GM18951 (cell line): ENCODE measurements at regions not wholly inside any gene's neighbourhood (a gene's known extent, or its start where the extent isn't known, plus 50 kb on each side); places are given as distances from the start of the nearest gene placed in this dataset.

Source experiments
- POLR2A ChIP-seq: IDR thresholded peaks from 4 replicates; pipeline ENCODE4 v1.6.1; 2011; ENCODE audit warnings: mild to moderate bottlenecking; ENCODE audit not compliant: insufficient read length, insufficient read depth; ENCODE audit errors: extremely low read depth
- in situ Hi-C: fragments of 300-500 bp; cut with MboI; formaldehyde crosslinking; loops from one replicate; pipeline ENCODE4 v1.12.0; 2022; ENCODE audit warnings: low sequenced_read_pairs, mixed read lengths, inconsistent platforms; ENCODE audit not compliant: unreplicated experiment

DNA sequence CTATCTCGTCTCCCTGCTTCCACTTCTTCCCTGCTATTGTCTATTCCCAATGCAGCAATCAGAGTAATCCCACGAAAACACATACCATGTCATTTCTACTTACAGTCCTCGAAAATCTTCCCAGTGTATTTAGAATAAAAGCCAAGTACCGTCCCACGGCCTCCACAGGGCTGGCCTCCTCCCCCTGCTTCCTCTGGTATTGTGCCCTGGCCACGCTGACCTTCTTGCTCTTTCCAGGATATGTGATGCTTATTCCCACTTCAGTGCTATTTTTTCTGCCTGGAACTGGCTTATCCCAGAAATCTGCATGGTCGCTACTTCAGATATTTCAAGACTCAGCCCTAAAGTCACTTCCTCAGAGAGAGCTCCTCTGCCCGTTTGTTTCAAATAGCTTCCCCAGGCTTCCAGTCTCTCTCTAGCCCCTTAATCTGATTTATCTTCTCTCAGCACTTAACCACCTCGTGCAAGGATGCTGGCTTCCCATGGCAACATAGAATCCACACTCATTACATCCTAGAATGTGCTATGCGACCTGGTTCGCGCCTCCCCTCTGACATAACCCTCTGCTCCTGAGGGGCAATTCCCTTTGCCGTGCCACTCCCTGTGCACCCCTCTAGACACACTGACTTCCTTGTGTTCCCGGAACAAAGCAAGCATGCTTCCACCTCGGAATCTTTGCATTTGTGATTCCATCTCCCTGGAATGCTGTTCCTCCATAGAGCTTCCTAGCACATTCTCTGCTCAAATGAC lies 365.9 kb downstream of the ZSWIM6 start:
- no peak for TF ChIP-seq POLR2A
- in situ Hi-C loops: no loop called here

DNA sequence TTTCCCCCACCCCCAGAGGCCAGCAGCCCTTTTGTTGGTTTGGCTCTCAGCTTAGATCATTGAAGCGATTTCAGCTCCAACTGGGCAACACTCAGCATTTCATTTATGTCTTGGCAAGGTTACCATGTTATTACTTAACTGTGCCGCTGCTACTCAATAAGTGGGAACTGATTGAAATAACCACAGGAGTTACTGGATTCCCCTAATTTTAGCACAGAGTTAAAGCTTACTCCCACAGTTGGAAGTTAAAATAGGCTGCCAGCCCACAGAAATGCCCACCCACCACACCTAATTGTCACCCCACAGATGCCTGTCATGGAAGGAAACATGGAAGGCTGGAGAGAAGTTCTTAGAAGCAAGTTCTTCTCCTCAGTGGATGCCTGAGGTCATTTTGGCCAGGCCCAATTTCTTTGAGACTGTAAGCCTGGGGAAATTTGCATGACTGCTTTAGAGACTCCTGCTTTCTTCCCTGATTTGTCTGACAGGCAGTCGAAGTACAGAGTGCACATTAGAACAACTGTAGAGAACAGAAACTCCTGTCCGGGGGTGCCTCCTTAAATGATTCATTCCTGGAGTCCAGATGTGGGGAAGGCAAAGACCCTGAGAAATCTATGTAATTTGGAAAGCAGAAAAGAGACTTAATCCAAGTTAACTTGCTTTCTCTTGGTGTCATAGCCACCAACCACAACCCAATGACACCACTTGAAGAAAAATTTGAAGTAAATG lies 370.0 kb downstream of the ZSWIM6 start:
- in situ Hi-C loops: no loop called here

GRCh38 chr5:61702784-61703183 lies 370.7 kb downstream of the ZSWIM6 start:
- no peak for TF ChIP-seq POLR2A
- in situ Hi-C loops: no loop called here

More for the DNA sequence above, 370.0 kb downstream of the ZSWIM6 start:
- TF ChIP-seq POLR2A: no peak

GRCh38 chr5:61704289-61704688 lies 372.2 kb downstream of the ZSWIM6 start:
- no peak for TF ChIP-seq POLR2A
- in situ Hi-C loops: no loop called here

DNA sequence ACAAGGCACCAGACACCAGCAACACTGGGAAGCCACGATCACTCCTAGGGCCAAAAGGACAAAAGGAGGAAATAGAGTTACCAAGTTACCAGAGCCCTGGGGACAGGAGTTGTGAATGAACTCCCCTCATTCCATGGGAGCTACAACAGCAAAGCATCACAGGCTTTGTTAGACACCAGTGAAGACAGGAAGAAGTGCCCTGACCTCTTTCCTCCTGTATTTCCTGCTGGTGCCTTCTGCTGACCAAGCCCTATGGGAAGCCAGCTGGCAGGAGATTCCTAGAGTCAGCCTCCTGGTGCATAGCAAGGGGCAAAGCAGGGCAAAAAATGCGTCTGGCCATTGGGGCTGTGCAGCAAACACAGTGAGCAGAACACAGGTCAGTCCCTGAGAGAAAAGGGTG lies 374.7 kb downstream of the ZSWIM6 start:
- in situ Hi-C loops: no loop called here
- TF ChIP-seq POLR2A: no peak

GRCh38 chr5:61719124-61719523 lies 387.1 kb downstream of the ZSWIM6 start:
- TF ChIP-seq POLR2A: no peak
- in situ Hi-C loops: no loop called here

DNA sequence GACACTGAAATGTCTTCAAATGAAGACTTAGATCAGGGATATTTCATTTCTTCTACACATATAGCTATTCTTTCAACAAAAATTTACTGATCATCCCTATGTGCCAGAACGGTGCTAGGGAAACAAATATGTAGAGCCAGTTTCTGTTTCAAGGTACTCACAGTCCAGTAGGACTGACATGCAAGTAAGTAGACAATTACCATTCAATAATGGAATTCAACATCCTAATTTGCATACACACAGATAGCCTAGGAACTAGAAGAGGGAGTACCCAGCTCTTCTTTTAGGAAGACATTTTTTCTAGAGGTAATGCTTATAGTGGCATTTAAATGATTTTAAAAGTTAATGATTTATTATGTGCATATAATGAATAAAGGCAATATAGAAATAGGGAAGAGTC lies 388.8 kb downstream of the ZSWIM6 start:
- in situ Hi-C loops: no loop called here
- TF ChIP-seq POLR2A: no peak

DNA sequence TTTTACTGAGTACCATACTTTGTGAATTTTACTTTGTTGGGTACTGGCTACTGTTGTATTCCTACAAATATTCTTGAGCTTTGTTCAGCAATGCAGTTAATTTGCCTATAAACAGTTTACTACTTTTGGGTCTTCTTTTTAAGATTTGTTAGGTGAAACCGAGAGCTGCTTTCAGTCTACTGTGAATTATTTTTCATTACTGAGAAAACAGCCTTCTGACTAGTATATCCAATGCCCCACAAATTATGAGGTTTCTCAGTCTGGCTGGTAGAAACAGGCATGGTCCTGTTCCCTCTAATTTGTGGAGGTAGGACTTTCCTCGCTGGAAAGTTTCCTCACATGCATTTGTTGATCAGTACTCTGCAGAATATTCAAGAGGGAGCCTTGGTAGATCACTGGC lies 392.0 kb downstream of the ZSWIM6 start:
- in situ Hi-C loops: no loop called here
- no peak for TF ChIP-seq POLR2A

- TF ChIP-seq POLR2A: no peak
- in situ Hi-C loops: no loop called here
These were observed 396.2 kb downstream of the ZSWIM6 start for GRCh38 chr5:61728287-61728686.

- in situ Hi-C loops: no loop called here
- TF ChIP-seq POLR2A: no peak
These were observed 398.8 kb downstream of the ZSWIM6 start for GRCh38 chr5:61730866-61731265.

GRCh38 chr5:61731267-61731945 lies 399.3 kb downstream of the ZSWIM6 start:
- no peak for TF ChIP-seq POLR2A

GRCh38 chr5:61731946-61732314 lies 399.9 kb downstream of the ZSWIM6 start:
- TF ChIP-seq POLR2A: no peak
- in situ Hi-C loops: no loop called here

More at GRCh38 chr5:61731267-61731945, 399.3 kb downstream of the ZSWIM6 start:
- in situ Hi-C loops: no loop called here

GRCh38 chr5:61732369-61732768 lies 400.3 kb downstream of the ZSWIM6 start:
- no peak for TF ChIP-seq POLR2A
- in situ Hi-C loops: no loop called here

DNA sequence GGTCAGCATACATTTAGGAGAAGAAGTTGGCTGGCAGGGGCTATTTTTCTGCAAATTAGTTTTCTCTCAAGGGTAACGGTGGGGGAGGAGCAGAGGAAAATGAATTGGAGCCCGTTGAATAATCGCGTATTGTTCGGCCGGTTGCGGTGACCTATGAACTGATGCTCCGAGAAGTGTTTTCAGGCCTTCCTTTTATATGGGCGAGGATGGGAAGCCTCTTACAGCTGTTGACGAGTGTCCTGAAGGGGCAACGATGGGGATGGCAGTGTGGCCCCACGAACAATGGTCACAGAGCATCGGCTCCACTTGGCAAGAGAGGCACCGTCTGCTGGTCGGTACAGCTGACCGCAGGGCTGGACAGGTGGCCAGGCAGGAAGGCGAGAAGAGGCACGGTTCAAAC lies 400.7 kb downstream of the ZSWIM6 start:
- in situ Hi-C loops: no loop called here
- TF ChIP-seq POLR2A: no peak

DNA sequence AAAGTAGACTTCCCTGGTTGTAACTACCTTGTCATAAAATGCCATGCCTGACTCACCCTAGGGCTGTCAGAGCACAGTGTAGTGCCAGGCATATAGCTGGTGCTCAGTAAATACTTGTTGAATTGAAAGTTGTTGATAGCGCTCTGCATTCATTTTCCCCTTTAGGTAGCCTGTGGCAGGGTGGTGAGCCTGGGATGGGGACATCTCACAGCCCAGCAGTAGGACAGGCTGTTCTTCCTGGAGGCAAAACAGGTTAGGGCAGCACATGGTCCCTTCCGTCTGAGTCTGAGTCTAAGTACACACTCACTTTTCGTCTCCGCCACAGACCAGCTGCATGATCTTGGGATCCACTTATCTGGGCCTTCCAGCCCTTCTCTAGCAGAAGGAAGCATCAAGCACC lies 401.9 kb downstream of the ZSWIM6 start:
- TF ChIP-seq POLR2A: no peak
- in situ Hi-C loops: no loop called here
